SH-SY5Y (cell line): ENCODE measurements at regions not wholly inside any gene's neighbourhood (a gene's known extent, or its start where the extent isn't known, plus 50 kb on each side); places are given as distances from the start of the nearest gene placed in this dataset.

Experiments used
- GATA2 ChIP-seq: IDR thresholded peaks from 2 replicates; pipeline ENCODE4 v1.6.1; 2011; ENCODE audit warnings: mild to moderate bottlenecking, low read depth, low read length
- GATA3 ChIP-seq: IDR thresholded peaks from 2 replicates; pipeline ENCODE4 v1.6.1; 2011; ENCODE audit warnings: low read depth, mild to moderate bottlenecking, low read length, moderate library complexity

DNA sequence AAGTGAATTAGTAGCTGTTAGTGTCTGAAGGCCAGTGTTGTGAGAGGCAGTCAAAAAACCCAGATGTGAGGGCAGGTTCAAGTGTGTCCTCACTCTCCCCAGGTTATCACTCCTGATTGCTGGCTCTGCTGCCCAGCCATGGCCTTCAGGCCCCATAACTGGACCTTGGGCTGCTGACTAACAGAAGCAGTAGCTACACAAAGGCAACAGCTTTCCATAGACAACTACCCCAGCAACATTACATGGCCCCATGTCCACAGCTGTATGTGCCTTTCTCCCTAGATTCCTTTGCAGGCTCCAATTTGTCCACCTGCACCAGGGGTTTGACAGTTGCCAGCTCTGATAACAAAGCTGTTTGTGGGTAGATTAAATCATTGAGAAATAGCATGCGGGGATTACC is 297.8 kb downstream of the ARL4A start:
- no peak for TF ChIP-seq GATA2
- no peak for TF ChIP-seq GATA3
